ENCODE measurements at regions not wholly inside any gene's neighbourhood (a gene's known extent, or its start where the extent isn't known, plus 50 kb on each side); places are given as distances from the start of the nearest gene placed in this dataset.

DNA sequence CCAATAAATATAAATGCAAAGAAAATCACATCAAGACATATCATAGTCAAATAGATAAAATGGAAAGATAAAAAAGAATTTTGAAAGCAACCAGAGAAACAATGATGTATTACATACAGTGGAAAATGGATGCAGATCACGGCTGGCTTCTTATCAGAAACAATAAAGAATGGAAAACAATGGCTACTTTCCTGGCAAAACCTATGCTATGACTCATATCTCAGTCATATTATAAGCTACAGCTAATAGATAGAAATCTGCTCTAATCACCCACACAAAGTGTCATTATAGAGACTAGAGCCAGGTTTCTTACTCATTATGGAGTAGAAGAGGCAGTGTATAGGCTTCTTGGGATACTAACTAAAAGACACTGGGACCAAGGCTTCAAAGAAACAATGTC lies 93.5 kb upstream of the TACR1 start:
- TF ChIP-seq POLR2AphosphoS5 (IDR thresholded peaks at IDR 0.05; ENCODE audit: low read depth, low read length) (no peak), SIN3A (IDR thresholded peaks at IDR 0.05; ENCODE audit: borderline replicate concordance, insufficient read depth, low read length) (no peak), TAF1 (IDR thresholded peaks at IDR 0.05; ENCODE audit: borderline replicate concordance, insufficient read depth, low read length) (no peak)
- TF ChIP-seq, protein P1, sequence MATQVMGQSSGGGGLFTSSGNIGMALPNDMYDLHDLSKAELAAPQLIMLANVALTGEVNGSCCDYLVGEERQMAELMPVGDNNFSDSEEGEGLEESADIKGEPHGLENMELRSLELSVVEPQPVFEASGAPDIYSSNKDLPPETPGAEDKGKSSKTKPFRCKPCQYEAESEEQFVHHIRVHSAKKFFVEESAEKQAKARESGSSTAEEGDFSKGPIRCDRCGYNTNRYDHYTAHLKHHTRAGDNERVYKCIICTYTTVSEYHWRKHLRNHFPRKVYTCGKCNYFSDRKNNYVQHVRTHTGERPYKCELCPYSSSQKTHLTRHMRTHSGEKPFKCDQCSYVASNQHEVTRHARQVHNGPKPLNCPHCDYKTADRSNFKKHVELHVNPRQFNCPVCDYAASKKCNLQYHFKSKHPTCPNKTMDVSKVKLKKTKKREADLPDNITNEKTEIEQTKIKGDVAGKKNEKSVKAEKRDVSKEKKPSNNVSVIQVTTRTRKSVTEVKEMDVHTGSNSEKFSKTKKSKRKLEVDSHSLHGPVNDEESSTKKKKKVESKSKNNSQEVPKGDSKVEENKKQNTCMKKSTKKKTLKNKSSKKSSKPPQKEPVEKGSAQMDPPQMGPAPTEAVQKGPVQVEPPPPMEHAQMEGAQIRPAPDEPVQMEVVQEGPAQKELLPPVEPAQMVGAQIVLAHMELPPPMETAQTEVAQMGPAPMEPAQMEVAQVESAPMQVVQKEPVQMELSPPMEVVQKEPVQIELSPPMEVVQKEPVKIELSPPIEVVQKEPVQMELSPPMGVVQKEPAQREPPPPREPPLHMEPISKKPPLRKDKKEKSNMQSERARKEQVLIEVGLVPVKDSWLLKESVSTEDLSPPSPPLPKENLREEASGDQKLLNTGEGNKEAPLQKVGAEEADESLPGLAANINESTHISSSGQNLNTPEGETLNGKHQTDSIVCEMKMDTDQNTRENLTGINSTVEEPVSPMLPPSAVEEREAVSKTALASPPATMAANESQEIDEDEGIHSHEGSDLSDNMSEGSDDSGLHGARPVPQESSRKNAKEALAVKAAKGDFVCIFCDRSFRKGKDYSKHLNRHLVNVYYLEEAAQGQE (IDR thresholded peaks at IDR 0.05; ENCODE audit: insufficient read depth in 1 of 2, low read depth in 2 of 2, low read length in 2 of 2): no peak

Data from PFSK-1 (cell line).